Liver (tissue), 7 donors: ENCODE measurements at regions not wholly inside any gene's neighbourhood (a gene's known extent, or its start where the extent isn't known, plus 50 kb on each side); places are given as distances from the start of the nearest gene placed in this dataset.

ENCODE experiments used
- DNase-seq: peaks from one replicate; pipeline ENCODE4 v3.0.0-alpha.2; 2017; ENCODE audit warnings: low spot score
- H3K27ac ChIP-seq, 2 donors: one replicate each; pipeline ENCODE4 v1.7.0; 2013; ENCODE audit warnings: inconsistent platforms in 2 of 2, low read length in 2 of 2, control low read depth in 1 of 2, low read depth in 1 of 2, mild to moderate bottlenecking in 1 of 2
- H3K27me3 ChIP-seq, 4 donors: one replicate each; pipeline versions ENCODE4 v1.6.1 to v1.7.0; 2013; ENCODE audit warnings: low read length in 3 of 4, inconsistent platforms in 1 of 4, mild to moderate bottlenecking in 1 of 4, moderate library complexity in 1 of 4; ENCODE audit not compliant: control insufficient read depth in 4 of 4, insufficient read depth in 4 of 4
- H3K36me3 ChIP-seq, 4 donors: one replicate each; pipeline versions ENCODE4 v1.6.1 to v1.7.0; 2013; ENCODE audit warnings: low read length in 3 of 4, mild to moderate bottlenecking in 3 of 4, low read depth in 1 of 4, moderate library complexity in 1 of 4; ENCODE audit not compliant: control insufficient read depth in 4 of 4, insufficient read depth in 3 of 4
- H3K4me1 ChIP-seq, 4 donors: one replicate each; pipeline versions ENCODE4 v1.6.1 to v1.7.0; 2013; ENCODE audit warnings: low read length in 3 of 4, mild to moderate bottlenecking in 3 of 4, moderate library complexity in 1 of 4; ENCODE audit not compliant: control insufficient read depth in 4 of 4, insufficient read depth in 4 of 4
- H3K4me3 ChIP-seq, 3 donors: one replicate each; pipeline versions ENCODE4 v1.6.1 to v1.7.0; 2013; ENCODE audit warnings: low read length in 3 of 3, control low read depth in 1 of 3, low read depth in 1 of 3, mild to moderate bottlenecking in 1 of 3
- H3K9ac ChIP-seq, 2 donors: one replicate each; pipeline ENCODE4 v1.7.0; 2013; ENCODE audit warnings: low read length in 2 of 2, mild to moderate bottlenecking in 2 of 2, moderate library complexity in 2 of 2, control low read depth in 1 of 2, low read depth in 1 of 2
- H3K9me3 ChIP-seq, 4 donors: one replicate each; pipeline versions ENCODE4 v1.6.1 to v1.7.0; 2013; ENCODE audit warnings: low read length in 3 of 4; ENCODE audit not compliant: control insufficient read depth in 4 of 4
- FOXA2 ChIP-seq: IDR thresholded peaks from 2 replicates; pipeline ENCODE4 v1.6.1; 2016; ENCODE audit warnings: antibody characterized with exemption
- GABPA ChIP-seq, 2 donors: IDR thresholded peaks in 1 of 2; conservative IDR thresholded peaks in 1 of 2; 2 replicates each; pipeline ENCODE4 v1.6.1; 2016; ENCODE audit warnings: antibody characterized with exemption in 2 of 2, mild to moderate bottlenecking in 1 of 2, moderate library complexity in 1 of 2
- HNF4A ChIP-seq, 2 donors: conservative IDR thresholded peaks; 2 replicates each; pipeline ENCODE4 v1.6.1; 2016; ENCODE audit warnings: antibody characterized with exemption in 2 of 2, mild to moderate bottlenecking in 2 of 2
- HNF4G ChIP-seq: IDR thresholded peaks from 2 replicates; pipeline ENCODE4 v1.6.1; 2016; ENCODE audit warnings: antibody characterized with exemption
- JUND ChIP-seq, 2 donors: IDR thresholded peaks; 2 replicates each; pipeline ENCODE4 v1.6.1; 2016; ENCODE audit warnings: antibody characterized with exemption in 2 of 2
- RAD21 ChIP-seq, 2 donors: IDR thresholded peaks; 2 replicates each; pipeline ENCODE4 v1.6.1; 2016; ENCODE audit warnings: antibody characterized with exemption in 2 of 2, mild to moderate bottlenecking in 2 of 2
- RXRA ChIP-seq, 2 donors: IDR thresholded peaks; 2 replicates each; pipeline ENCODE4 v1.6.1; 2017 to 2018; ENCODE audit warnings: antibody characterized with exemption in 2 of 2, mild to moderate bottlenecking in 1 of 2
- SP1 ChIP-seq: IDR thresholded peaks from 2 replicates; pipeline ENCODE4 v1.6.1; 2018; ENCODE audit warnings: antibody characterized with exemption, mild to moderate bottlenecking
- TAF1 ChIP-seq: conservative IDR thresholded peaks from 2 replicates; pipeline ENCODE4 v1.6.1; 2016; ENCODE audit warnings: antibody characterized with exemption, mild to moderate bottlenecking
- WGBS: extraction: QIAGEN DNeasy Blood & Tissue Kit; methylation state at CpG from one replicate; pipeline ENCODE4 v1.1.7; 2013; 5-methylcytosine and 5-hydroxymethylcytosine counted together
- TF ChIP-seq, protein P1 (sequence below): IDR thresholded peaks from 2 replicates; pipeline ENCODE4 v1.6.1; 2016; ENCODE audit warnings: antibody characterized with exemption
- TF ChIP-seq, protein P2 (sequence below): IDR thresholded peaks from 2 replicates; pipeline ENCODE4 v1.6.1; 2016; ENCODE audit warnings: antibody characterized with exemption, mild to moderate bottlenecking
- TF ChIP-seq, protein P3 (sequence below): IDR thresholded peaks from 2 replicates; pipeline ENCODE4 v1.6.1; 2016; ENCODE audit warnings: antibody characterized with exemption
- TF ChIP-seq, protein P4 (sequence below): IDR thresholded peaks from 2 replicates; pipeline ENCODE4 v1.6.1; 2016; ENCODE audit warnings: antibody characterized with exemption
- donor health status: healthy.
- donor health status: healthy.
- donor health status: healthy.
- donor health status: healthy.

DNA sequence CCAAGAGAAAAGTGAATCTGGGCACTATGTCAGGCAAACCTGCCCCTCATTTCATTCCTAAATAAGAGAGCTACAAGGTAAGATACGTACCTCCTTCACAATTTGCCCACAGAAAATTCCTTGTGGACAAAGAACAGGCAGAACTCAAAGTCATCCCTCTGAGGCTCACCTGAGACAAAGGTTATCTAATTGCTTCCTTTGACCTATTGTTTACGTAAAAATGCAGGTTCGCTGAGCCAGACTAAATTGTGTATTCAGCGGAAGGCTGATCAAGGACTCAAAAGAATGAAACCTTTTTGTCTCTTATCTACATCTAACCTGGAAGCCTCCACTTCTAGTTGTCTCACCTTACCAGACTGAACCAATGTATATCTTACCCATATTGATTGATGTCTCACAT lies 213.3 kb downstream of the POSTN start:
- no peak for DNase-seq
- H3K4me1 ChIP-seq, result no peaks in the 10 kb centered on the region
- H3K36me3 ChIP-seq, result no peaks in the 10 kb centered on the region
- H3K9me3 ChIP-seq, result peaks cover 0 to under 1% (median 0%) of the 10 kb centered on the region in 4 donors
- WGBS, result 37% methylated on average over 4 of the region's 4 CpGs
- TF ChIP-seq RXRA (IDR thresholded peaks at IDR 0.05), result no peak
- TF ChIP-seq SP1, result no peak
- no peak for TF ChIP-seq RAD21 (IDR thresholded peaks at IDR 0.05)
- TF ChIP-seq, protein P1, sequence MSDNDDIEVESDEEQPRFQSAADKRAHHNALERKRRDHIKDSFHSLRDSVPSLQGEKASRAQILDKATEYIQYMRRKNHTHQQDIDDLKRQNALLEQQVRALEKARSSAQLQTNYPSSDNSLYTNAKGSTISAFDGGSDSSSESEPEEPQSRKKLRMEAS, result no peak
- TF ChIP-seq GABPA (IDR thresholded peaks at IDR 0.05 in 1 of 2, conservative IDR thresholded peaks at IDR 0.05 in 1 of 2), result no peak
- TF ChIP-seq, protein P2, sequence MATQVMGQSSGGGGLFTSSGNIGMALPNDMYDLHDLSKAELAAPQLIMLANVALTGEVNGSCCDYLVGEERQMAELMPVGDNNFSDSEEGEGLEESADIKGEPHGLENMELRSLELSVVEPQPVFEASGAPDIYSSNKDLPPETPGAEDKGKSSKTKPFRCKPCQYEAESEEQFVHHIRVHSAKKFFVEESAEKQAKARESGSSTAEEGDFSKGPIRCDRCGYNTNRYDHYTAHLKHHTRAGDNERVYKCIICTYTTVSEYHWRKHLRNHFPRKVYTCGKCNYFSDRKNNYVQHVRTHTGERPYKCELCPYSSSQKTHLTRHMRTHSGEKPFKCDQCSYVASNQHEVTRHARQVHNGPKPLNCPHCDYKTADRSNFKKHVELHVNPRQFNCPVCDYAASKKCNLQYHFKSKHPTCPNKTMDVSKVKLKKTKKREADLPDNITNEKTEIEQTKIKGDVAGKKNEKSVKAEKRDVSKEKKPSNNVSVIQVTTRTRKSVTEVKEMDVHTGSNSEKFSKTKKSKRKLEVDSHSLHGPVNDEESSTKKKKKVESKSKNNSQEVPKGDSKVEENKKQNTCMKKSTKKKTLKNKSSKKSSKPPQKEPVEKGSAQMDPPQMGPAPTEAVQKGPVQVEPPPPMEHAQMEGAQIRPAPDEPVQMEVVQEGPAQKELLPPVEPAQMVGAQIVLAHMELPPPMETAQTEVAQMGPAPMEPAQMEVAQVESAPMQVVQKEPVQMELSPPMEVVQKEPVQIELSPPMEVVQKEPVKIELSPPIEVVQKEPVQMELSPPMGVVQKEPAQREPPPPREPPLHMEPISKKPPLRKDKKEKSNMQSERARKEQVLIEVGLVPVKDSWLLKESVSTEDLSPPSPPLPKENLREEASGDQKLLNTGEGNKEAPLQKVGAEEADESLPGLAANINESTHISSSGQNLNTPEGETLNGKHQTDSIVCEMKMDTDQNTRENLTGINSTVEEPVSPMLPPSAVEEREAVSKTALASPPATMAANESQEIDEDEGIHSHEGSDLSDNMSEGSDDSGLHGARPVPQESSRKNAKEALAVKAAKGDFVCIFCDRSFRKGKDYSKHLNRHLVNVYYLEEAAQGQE, result no peak
- TF ChIP-seq, protein P3, sequence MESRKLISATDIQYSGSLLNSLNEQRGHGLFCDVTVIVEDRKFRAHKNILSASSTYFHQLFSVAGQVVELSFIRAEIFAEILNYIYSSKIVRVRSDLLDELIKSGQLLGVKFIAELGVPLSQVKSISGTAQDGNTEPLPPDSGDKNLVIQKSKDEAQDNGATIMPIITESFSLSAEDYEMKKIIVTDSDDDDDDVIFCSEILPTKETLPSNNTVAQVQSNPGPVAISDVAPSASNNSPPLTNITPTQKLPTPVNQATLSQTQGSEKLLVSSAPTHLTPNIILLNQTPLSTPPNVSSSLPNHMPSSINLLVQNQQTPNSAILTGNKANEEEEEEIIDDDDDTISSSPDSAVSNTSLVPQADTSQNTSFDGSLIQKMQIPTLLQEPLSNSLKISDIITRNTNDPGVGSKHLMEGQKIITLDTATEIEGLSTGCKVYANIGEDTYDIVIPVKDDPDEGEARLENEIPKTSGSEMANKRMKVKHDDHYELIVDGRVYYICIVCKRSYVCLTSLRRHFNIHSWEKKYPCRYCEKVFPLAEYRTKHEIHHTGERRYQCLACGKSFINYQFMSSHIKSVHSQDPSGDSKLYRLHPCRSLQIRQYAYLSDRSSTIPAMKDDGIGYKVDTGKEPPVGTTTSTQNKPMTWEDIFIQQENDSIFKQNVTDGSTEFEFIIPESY, result no peak
- TF ChIP-seq, protein P4, sequence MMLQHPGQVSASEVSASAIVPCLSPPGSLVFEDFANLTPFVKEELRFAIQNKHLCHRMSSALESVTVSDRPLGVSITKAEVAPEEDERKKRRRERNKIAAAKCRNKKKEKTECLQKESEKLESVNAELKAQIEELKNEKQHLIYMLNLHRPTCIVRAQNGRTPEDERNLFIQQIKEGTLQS, result no peak
- TF ChIP-seq FOXA2, result no peak
- no peak for TF ChIP-seq JUND (IDR thresholded peaks at IDR 0.05)
- TF ChIP-seq HNF4A (conservative IDR thresholded peaks at IDR 0.05), result no peak
- no peak for TF ChIP-seq HNF4G
- H3K4me3 ChIP-seq, result no peak overlapping the region
- no peak overlapping the region for H3K9ac ChIP-seq
- H3K27me3 ChIP-seq, result no peaks in the 10 kb centered on the region
- no peak overlapping the region for H3K27ac ChIP-seq

DNA sequence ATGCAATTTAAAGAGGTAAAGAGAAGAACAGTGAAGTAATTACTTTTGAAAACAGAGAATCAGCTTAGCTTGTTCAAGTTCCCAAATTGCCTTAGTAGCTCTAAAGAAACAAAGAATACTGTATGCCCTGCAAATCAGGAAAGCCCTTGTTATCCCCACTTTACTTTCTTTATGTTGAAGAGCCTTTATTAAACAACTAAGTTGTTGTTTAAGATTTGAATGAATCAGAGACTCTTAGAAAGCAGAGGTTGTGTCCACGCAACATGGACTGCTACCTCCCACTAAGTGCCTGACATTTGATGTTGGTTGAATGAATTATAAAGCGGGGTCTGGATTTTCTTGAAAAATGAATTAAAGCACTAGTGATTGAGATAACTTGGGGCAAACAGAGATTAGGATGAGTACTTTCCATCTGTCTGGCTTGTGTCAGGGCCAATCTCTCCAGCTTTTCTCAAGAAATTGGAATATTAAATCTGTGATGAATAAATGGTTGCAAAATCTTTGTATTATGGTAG lies 214.7 kb downstream of the POSTN start:
- H3K27ac ChIP-seq, result no peak overlapping the region
- no peaks in the 10 kb centered on the region for H3K27me3 ChIP-seq
- WGBS, result 87% methylated on average over 2 of the region's 2 CpGs
- H3K9me3 ChIP-seq, result peaks cover 0 to 2% (median 0%) of the 10 kb centered on the region in 4 donors
- H3K4me1 ChIP-seq, result no peaks in the 10 kb centered on the region
- no peak overlapping the region for H3K9ac ChIP-seq
- H3K36me3 ChIP-seq, result no peaks in the 10 kb centered on the region
- no peak for DNase-seq
- H3K4me3 ChIP-seq, result no peak overlapping the region
- TF ChIP-seq, protein P1, result no peak
- TF ChIP-seq GABPA (IDR thresholded peaks at IDR 0.05 in 1 of 2, conservative IDR thresholded peaks at IDR 0.05 in 1 of 2) (no peak), RAD21 (IDR thresholded peaks at IDR 0.05) (no peak), JUND (IDR thresholded peaks at IDR 0.05) (no peak), HNF4A (conservative IDR thresholded peaks at IDR 0.05) (no peak), TAF1 (no peak)
- TF ChIP-seq, protein P3, result no peak
